HG03457 (cell line): ENCODE measurements at regions not wholly inside any gene's neighbourhood (a gene's known extent, or its start where the extent isn't known, plus 50 kb on each side); places are given as distances from the start of the nearest gene placed in this dataset.
A peak's percentile ranks its signal among the peaks of the same experiment; 100 is the strongest.

Experiments
- ATAC-seq: cut with Tn5 transposase; IDR thresholded peaks from one replicate; pipeline ENCODE4 v1.9.1; 2021; ENCODE audit warnings: moderate number of reproducible peaks; ENCODE audit not compliant: unreplicated experiment

DNA sequence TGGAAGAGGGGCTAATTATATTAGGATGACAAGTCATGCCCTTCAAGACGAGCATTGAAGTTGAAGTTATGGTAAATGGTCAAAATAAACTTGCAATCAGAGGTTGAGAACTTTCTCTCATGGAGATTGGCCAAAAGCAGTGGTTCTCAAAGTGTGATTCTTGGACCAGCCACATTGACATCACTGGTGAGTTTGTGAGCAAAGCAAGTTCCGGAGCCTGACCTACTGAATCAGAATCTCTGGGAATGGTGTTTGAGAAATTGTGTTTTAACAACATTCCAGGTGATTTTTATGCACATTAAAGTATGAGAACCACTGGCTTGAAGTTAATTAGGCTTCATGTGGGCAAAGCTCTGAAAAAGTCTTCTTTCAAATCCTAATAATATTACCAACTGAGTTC is 403.5 kb downstream of the ZSWIM6 start:
- ATAC-seq = no peak

DNA sequence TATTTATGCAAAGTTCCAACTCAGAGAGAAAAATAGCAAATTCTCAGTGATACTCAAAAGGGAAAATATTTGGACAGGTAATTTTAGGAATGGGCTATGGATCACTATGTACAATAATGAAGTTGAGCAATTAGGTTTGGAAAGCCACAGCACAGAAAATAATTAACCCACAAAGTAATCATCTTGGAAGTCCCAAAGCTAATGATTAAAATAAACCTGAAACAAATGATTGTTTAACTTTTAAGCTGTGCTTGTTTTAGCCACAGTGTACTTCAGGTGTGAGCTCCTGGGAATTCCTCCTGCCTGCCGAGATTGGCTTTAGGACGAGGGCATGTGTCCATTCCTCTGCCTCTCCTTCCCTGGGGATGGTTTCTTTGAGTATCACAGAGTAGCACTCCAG is 403.9 kb downstream of the ZSWIM6 start:
- ATAC-seq = no peak

DNA sequence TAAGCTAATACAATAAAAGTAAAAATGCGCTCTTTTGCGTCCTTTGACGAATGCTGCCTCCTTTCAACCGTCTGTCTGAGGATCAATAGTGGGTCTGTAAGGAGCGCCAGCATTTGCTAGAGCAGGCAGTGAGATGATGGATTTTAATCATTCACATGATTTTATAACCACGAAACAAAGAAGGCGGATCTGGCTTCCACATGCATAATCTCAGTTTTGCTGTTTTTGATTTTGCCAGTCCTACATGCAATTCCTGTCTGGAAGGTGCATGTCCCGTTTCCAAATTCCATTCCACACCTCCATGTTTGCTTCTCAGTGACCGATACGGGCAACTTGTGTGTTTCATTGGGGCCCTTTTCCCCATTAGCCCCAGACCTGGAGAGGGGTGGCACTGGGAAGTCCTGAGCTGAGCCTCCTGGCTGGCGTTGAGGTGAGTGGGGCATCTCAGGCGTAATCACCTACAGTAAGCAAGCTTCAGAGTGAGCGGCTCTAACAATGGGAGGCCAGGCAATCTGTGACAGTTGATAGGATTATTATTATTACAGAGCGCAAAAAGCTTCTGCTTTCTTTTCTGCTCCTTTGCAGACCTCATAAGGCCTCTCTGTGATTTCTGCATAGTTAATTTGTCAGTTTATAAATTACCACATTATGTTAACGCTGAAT is 405.4 kb downstream of the ZSWIM6 start:
- no peak for ATAC-seq

DNA sequence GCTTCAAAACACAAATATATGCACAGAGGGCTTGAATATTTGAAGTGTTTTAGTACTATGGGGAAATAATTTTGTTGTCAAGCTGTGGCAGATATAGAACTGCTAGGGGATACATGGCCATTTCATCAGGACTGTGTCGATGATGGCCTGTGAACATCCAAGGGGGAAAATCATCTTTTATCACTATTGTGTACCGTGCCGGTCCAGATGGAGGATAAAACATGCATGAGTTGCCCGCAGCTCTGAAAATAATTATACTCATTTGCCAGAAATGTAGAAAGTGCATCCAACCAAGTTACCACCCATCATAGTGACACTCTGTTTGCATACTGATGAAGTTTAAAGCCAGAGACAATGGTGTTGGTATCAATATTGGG is 405.9 kb downstream of the ZSWIM6 start:
- ATAC-seq = no peak

DNA sequence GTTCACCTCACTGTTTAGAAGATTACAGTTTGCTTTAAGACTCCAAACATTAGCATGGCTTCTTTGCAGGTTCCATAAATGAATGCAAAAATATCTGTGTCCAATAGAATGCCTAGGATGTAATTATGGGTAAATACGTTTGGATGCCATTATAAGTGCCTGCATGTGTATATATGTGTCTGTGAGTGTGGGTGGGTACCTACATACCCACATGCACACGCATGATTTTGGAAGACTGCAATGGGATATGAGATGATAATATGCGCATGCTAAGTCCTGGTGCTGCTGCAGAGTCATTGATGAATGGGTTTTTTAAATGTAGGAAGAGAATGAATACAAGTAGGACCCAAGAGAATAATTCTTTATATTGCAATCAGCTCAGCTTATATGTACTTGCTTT is 406.4 kb downstream of the ZSWIM6 start:
- no peak for ATAC-seq

DNA sequence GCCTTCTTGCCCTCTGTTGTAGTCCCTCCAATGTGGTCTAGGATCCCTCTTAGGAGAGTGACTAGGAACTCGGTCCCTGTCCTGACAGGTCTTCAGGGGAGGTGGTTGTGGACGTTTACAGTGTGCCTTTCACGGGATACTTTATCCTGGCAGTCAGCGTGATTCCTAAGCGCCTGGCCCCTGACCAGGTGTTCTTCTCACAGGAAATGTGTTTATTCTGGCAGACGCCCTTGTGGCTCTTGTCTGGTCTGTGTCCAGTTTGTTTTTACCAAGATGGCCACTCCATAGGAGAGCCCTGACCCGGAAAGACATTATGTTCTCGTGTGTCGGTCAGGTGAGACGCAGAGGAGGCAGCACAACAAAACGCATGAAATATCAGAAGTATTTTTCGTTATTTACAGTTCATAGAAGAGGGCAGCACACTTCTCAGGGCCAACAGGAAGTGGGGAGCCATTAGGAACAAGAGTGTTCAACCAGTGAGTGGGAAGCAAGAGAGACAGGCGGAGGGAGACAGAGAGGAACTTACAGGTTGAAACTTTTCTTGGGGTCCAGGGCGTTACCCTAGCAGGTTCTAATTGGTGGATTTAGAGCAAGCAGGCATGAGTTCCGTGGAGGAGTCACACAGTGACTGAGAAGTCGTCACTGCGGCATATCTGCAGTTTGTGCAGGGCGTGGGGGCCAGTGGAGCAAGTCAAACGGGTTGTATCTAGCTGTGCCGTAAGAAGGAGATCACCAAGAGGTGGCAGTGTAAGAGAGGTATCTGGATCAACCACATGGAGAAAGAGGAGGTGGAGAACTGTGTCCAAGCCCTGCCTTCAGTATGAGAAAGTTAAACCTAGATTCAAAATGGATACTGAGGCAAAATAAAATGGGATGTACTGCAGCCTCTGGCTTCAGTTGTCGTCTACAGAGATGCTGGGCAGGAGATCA is 412.9 kb downstream of the ZSWIM6 start:
- ATAC-seq = no peak

DNA sequence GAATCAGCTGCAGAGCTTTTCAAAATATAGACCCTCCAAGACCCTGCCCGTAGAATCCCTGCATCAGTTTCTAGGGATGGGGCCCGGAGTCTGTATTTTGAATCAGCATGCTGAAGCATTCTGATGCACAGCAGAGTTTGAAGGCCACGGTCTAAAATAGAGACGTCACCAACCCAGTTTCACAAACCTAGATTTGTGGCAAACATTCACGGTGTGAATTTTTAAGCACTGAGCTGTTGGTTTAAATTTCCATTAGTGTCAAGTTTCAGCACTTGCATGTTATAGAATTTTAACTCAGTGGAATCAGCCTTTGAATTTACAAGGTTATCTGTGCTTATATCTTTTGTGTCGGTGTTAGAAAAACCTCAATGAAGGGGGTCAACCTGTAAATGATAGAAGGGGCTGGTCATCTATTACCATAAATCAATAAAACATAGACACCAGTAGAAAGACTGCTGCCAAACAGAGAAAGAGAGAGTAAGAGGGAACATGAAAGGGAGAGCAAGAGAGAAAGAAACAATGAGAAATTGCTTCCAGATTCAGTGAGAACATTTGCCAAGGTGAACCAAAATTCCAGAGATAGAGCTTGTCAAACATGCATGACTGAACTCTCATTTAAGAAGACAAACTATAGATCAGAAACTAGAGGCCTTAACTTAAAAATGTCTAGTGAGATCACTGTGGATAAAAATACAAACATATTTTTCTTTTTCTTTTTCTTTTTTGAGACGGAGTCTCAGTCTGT is 414.9 kb downstream of the ZSWIM6 start:
- ATAC-seq = no peak

DNA sequence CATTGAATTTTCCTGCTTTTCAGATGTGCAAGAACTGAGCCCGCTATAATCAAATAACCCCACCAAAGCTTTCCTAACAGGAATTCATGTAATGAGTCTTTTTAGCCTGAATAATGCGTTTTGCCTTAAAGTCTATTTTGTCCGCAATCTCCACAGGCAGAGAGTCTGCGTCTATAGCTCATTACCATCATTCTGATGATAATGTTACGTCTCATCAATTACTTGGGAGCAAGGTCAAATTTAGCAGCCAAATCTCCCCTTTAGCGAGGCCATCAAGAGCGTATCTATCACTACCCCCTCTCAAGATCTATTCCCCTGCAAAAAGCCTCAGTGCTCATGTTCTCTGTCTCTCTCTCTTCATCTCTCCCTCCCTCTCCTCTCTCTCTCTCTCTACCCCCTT is 416.1 kb downstream of the ZSWIM6 start:
- ATAC-seq = no peak

DNA sequence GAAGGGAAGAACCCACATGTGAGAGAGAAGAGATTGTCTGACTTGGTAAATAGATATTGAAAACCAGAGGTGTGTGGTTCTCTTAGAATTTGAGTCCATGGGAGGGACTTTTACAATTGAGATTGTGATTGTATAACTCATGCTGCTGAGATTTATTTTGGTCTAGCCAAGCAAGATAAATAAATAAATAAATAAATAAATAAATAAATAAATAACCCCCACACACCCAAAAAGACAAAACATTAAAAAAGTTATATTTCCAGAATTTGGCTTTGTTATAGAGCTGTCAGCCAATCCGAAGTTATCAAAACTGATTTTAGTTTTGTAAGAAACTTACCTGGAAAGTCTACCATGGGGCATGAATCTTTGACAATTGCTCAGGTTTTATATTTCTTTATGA is 416.6 kb downstream of the ZSWIM6 start:
- ATAC-seq = no peak

DNA sequence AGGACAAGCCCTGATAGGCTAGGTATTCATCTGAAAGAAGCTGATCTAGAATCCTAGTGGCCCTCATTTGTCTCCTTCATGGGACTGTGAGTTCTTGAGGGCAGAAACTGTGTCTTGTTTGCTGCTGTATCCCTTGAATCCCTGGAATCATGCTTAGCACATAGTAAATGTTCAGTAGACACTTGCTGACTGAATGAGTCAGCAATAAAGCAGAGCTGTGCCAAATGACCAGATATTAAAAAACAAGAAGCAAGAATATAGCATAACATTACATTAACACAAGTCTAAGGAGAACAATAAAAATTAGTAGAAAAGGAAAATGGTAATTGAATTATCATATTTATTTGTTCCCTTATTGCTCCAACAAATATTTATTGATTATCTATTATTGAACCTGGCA is 420.5 kb downstream of the ZSWIM6 start:
- no peak for ATAC-seq

DNA sequence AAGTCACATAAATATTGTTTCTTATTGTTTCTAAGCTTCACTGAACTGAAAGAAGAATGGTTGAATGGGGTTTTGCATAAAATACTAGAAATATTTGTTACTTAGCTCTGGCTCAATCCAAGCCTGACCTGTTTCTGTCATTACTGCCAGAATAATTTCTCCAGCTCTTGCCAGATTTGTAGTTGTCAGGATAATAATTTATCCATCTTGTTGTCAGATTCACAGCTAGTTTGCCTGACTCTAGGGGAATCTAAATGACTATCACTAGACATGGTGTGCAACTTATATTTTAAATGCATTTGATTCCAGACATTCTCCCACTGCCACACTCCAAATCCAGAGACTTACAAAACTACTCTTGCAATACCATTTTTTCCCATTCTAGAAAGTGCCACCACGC is 422.7 kb downstream of the ZSWIM6 start:
- no peak for ATAC-seq

DNA sequence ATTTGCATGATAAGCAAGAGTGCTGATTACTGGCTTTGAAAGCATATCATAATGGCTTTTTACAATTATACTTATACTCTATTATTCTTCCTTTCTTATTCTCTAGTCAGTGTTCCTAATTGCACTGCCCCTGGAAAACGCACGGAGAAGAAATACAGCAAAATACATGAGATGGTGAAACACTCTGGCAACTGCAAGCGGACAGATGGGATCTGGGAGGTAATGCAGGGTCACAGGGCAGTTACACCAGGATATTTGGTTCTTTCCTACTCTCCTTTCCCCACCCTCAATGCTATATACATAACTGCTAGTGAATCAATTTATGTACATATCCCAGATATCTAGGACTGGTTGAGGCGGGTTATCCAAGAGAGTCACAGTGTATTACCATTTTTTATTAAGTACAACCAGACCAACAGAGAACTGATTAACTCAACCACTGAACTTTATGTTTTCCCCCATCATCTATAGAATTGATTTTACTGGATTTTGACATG is 423.7 kb downstream of the ZSWIM6 start:
- no peak for ATAC-seq

DNA sequence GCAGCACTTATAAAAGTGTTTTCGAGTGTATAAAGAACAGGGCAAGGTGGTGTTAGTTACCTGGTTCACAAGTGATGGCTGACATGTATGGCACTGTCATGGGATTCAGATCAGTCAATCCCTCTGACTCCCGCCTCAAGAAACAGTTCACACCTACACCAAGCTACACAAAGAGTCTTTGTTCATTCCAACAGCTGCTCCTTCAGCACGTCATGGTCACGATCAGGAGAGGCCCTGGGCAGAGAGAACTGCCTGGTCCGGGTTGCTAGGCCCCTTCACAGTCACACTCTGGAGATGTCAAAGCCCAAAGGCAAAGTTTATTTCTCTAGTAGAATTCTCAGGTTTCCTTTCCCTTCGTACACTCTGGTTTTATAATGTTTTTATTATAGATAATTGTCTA is 426.7 kb downstream of the ZSWIM6 start:
- no peak for ATAC-seq

DNA sequence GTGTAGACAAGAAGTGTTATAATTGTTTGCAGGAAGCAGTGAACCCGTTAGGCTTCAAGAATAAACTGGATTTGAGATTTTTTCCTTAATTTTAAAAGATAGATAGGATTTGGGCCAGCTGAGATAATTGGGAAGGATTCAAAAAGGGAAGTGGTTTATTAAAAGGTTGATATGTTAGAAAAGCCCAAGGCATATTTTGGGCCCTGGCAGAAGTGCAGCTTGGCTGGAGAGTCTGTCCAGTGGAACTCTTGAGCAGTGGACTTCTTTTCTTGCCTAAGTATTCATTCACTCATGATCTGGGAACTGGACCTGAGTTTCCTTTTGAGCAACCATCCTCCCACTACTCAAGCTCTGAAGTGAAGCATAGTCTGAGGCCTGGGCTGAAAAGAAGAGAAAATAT is 433.4 kb downstream of the ZSWIM6 start:
- no peak for ATAC-seq

DNA sequence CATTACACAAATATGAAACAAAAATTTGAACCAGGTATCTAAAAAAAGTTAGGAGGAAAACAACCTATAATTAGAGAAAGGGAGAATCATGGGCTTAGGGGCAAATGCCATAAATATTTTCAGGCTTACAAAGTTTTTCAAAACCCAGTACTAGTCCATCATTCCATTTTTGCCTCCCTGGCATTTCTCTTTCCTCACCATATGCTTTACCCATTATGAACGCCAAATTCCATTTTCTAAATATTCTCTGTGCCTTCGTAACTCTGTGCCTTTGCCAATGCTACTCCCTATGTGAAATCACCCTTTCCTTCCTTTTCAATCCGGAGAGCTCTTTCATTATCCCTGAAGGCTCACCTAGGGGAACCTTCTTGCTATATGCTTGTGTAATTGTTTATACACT is 434.1 kb downstream of the ZSWIM6 start:
- no peak for ATAC-seq

DNA sequence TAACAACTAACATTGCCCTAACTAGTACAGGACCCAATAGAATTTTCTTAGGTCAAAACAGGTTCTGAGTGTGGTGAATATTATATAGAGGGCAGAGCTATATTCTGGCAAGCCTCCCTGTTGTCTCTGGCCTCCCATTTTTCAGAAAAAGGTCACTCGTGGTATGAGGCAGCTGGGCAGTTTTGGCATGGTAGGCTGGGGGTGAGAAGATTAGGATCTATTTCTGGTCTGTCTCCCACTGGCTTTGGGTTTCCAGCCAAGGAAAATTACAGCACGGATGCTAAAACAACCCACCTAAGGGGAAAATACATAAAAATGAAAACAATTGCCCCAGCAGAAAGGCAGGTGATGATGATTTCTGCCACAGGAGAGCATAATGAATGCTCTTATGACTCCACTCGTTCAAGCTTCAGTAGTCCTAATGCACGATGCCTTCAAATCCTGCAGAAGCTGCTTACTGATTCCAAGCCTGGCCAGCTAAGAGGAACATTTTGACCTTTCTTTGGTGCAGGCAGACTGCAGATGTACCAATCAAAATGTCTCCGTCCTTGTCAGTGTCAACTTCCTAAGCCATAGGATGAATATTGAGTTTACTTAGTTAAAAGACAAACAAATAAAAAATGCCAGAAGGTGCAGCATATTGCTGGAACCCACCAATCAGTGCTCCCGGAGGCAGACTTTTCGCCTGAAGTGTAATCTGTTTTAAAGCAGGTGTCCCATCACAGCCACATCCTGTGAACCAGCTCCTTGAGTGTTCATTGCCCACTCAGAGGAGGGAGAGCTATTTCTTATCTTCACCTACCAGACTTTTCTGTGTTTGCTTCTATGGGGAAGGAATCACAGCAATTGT is 435.4 kb downstream of the ZSWIM6 start:
- ATAC-seq = no peak

DNA sequence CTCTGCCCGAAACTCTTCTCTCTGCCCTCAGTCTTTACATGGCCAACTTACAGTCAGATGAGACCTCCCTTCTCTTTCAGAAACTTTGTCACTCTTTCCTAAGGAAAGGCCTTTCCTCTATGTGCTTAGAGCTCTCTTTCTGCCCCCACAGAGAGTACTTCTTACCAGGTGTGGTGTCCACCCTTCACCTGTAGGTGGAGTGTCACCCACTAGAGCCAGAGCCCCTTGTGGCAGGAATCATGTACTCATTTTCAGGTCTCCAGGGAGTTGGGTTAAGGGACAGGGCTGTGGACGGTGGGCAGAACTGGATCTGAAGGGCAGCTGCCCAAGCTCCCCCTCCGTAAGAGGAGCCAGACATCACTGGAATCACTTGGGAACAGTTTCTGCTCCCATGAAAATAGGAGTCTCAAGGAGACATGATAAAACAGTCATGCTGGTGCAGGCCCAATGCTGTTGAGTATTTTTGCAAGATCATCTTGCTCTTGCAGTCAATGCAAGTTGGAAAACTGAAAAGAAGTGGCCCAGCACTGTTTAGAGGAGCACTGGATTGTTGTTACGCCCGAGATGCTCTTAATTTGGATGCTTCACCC is 436.7 kb downstream of the ZSWIM6 start:
- peak; percentile 95 for ATAC-seq

DNA sequence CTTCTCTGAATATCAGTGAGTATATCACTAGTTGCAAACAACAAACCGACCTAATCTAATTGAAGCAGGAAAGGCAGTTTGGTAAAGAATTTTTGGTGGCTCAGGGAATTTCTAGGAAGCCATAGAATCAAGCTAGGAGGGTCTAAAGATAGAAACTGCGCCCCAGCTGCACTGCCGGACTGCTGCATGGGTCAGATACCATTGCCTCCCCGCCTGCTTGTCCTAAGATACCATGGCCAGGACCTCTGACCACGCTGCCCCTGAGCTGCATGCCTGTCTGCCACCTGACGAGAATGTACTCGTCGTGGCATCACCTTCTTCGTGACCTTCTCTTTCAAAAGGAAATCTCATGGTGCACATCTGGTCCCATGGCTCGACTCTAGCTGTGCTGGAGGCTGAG is 439.0 kb downstream of the ZSWIM6 start:
- no peak for ATAC-seq

DNA sequence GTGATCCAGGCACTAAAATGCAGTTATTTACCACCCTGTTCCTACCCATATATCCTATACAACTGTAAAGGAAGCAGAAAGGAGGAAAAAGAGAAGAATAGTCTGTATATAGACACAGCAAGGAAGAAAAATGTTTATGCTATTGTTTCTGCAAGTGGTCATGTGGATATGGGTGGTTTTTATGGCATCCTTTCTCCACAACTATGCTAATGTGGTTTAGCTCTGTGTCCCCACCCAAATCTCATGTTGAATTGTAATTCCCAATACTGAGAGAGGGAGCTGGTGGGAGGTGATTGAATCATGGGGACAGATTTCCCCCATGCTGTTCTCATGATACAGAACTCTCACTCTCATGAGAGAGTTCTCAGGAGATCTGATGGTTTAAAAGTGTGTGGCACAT is 439.8 kb downstream of the ZSWIM6 start:
- no peak for ATAC-seq

DNA sequence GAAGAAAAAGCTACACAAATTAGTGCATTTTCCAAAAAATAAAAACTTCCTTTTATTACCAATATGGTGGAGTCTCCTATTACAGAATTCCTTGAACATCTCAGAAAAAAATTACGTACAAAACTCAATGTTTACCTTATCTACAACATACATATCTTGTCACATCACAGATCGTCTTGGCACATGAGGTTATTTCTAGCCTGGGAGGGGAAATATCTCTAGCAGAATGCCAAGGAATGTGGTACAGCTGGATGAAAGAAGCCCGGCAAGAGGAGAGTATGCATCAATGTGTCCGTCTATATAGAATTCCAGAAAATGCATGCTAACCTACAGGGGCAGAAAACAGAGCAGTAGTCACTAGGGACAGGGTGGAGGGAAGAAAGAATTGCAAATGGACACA is 443.8 kb downstream of the ZSWIM6 start:
- no peak for ATAC-seq
